Activated CD4-positive, alpha-beta T cell treated with anti-CD3 and anti-CD28 coated beads for 24 hours (primary cell): ENCODE measurements at regions not wholly inside any gene's neighbourhood (a gene's known extent, or its start where the extent isn't known, plus 50 kb on each side); places are given as distances from the start of the nearest gene placed in this dataset.
"Not testable (repeated sequence)": the region's sequence is repeated elsewhere in the genome, so short reads cannot be mapped to it uniquely, and the experiment has no call there.

Experiments used
- DNase-seq, 2 donors: peaks; one replicate each; pipeline ENCODE4 v3.0.0-alpha.2; 2020; ENCODE audit warnings: low read depth in 2 of 2

- DNase-seq, result no peak
Observed at GRCh38 chr1:112099979-112100378, 110.5 kb upstream of the KCND3 start.

GRCh38 chr1:112105557-112105956 is 116.1 kb upstream of the KCND3 start:
- DNase-seq, result no peak

GRCh38 chr1:112110031-112110430 is 120.6 kb upstream of the KCND3 start:
- DNase-seq, result no peak

GRCh38 chr1:112111734-112112133 is 122.3 kb upstream of the KCND3 start:
- no peak for DNase-seq

- no peak for DNase-seq
Observed at GRCh38 chr1:112114540-112114939, 125.1 kb upstream of the KCND3 start.

GRCh38 chr1:112126598-112126997 is 137.1 kb upstream of the KCND3 start:
- no peak for DNase-seq

GRCh38 chr1:112127606-112128005 is 138.1 kb upstream of the KCND3 start:
- DNase-seq, result not testable (repeated sequence)

- no peak for DNase-seq
Observed at GRCh38 chr1:112133487-112133886, 144.0 kb upstream of the KCND3 start.

- no peak for DNase-seq
Observed at GRCh38 chr1:112140743-112141142, 151.3 kb upstream of the KCND3 start.

GRCh38 chr1:112141301-112141700 is 151.8 kb upstream of the KCND3 start:
- DNase-seq, result no peak

- DNase-seq, result no peak
Observed at GRCh38 chr1:112141923-112142322, 152.5 kb upstream of the KCND3 start.

GRCh38 chr1:112143871-112144441 is 154.5 kb upstream of the KCND3 start:
- no peak for DNase-seq

GRCh38 chr1:112144733-112145426 is 155.4 kb upstream of the KCND3 start:
- DNase-seq, result no peak

- DNase-seq, result no peak
Observed at GRCh38 chr1:112146201-112146715, 156.8 kb upstream of the KCND3 start.

- DNase-seq, result not testable (repeated sequence)
Observed at GRCh38 chr1:112160214-112160613, 170.7 kb upstream of the KCND3 start.

- no peak for DNase-seq
Observed at GRCh38 chr1:112165375-112165774, 175.9 kb upstream of the KCND3 start.

GRCh38 chr1:112169517-112169916 is 180.0 kb upstream of the KCND3 start:
- DNase-seq, result no peak

GRCh38 chr1:112172294-112172882 is 182.9 kb upstream of the KCND3 start:
- no peak for DNase-seq

GRCh38 chr1:112177314-112177713 is 187.8 kb upstream of the KCND3 start:
- DNase-seq, result no peak

- DNase-seq, result no peak
Observed at GRCh38 chr1:112188611-112189010, 199.1 kb upstream of the KCND3 start.

GRCh38 chr1:112196008-112196588 is 199.9 kb upstream of the CTTNBP2NL start:
- no peak for DNase-seq

GRCh38 chr1:112196731-112197130 is 199.3 kb upstream of the CTTNBP2NL start:
- no peak for DNase-seq

- DNase-seq, result no peak
Observed at GRCh38 chr1:112209493-112209892, 186.5 kb upstream of the CTTNBP2NL start.
